C4-2B (cell line): ENCODE measurements at regions not wholly inside any gene's neighbourhood (a gene's known extent, or its start where the extent isn't known, plus 50 kb on each side); places are given as distances from the start of the nearest gene placed in this dataset.
"Not testable (repeated sequence)": the region's sequence is repeated elsewhere in the genome, so short reads cannot be mapped to it uniquely, and the experiment has no call there.

Experiments
- CTCF ChIP-seq: fragments of 450-650 bp; conservative IDR thresholded peaks from 2 replicates; pipeline ENCODE4 v1.5.1; 2017; ENCODE audit warnings: mild to moderate bottlenecking
- ZFX ChIP-seq: fragments of 450-650 bp; IDR thresholded peaks from 2 replicates; pipeline ENCODE4 v1.6.1; 2017

DNA sequence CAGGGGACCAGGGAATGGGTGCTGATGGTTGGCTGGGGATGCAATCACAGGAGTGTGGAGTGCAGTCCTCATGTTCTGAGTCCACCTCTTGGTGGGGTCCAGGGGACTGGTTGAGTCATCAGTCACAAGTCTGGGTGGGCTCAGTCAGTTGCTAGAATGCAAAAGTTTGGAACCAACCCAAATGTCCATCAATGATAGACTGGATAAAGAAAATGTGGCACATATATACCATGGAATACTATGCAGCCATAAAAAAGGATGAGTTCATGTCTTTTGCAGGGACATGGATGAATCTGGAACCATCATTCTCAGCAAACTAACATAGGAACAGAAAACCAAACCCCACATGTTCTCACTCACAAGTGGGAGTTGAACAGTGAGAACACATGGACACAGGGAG, 199.0 kb upstream of the PITRM1 start:
- TF ChIP-seq CTCF, ZFX: not testable (repeated sequence)
